ENCODE measurements at regions not wholly inside any gene's neighbourhood (a gene's known extent, or its start where the extent isn't known, plus 50 kb on each side); places are given as distances from the start of the nearest gene placed in this dataset.

DNA sequence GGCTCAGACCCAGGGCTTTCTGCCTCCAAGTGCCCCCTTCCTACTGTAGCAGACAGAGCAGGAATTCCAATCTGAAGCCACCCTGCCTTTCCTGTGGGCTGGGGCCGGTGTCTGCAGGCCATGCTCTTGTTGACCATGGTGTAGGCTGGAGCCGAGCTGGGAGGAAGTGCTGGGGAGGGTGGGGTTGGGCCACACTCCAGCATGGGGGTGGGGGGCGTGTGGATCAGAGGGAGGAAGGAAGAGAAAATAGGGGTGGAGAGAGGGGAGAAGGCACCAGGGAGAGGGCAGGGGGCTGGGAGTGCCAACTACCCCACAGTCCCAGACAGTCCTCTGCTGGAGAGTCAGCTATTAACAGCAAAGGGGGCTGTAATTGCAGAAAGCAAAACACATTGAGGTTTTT is 54.3 kb upstream of the JPH3 start (continued):
- no peak for TF ChIP-seq SUPT20H (IDR thresholded peaks at IDR 0.05; ENCODE audit: borderline replicate concordance, control insufficient read depth, low read depth, low read length)
- no peak for TF ChIP-seq YY1 (IDR thresholded peaks at IDR 0.05; ENCODE audit: low read depth, low read length)
- TF ChIP-seq, protein P1, sequence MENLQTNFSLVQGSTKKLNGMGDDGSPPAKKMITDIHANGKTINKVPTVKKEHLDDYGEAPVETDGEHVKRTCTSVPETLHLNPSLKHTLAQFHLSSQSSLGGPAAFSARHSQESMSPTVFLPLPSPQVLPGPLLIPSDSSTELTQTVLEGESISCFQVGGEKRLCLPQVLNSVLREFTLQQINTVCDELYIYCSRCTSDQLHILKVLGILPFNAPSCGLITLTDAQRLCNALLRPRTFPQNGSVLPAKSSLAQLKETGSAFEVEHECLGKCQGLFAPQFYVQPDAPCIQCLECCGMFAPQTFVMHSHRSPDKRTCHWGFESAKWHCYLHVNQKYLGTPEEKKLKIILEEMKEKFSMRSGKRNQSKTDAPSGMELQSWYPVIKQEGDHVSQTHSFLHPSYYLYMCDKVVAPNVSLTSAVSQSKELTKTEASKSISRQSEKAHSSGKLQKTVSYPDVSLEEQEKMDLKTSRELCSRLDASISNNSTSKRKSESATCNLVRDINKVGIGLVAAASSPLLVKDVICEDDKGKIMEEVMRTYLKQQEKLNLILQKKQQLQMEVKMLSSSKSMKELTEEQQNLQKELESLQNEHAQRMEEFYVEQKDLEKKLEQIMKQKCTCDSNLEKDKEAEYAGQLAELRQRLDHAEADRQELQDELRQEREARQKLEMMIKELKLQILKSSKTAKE (IDR thresholded peaks at IDR 0.05; ENCODE audit: low read depth, poor library complexity, severe bottlenecking): no peak
- TF ChIP-seq, protein P2, sequence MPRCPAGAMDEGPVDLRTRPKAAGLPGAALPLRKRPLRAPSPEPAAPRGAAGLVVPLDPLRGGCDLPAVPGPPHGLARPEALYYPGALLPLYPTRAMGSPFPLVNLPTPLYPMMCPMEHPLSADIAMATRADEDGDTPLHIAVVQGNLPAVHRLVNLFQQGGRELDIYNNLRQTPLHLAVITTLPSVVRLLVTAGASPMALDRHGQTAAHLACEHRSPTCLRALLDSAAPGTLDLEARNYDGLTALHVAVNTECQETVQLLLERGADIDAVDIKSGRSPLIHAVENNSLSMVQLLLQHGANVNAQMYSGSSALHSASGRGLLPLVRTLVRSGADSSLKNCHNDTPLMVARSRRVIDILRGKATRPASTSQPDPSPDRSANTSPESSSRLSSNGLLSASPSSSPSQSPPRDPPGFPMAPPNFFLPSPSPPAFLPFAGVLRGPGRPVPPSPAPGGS (IDR thresholded peaks at IDR 0.05; ENCODE audit: borderline replicate concordance, insufficient read depth, low read depth, low read length, poor library complexity, severe bottlenecking): no peak
- no peak for TF ChIP-seq RFX5 (IDR thresholded peaks at IDR 0.05; ENCODE audit: low read depth, low read length)
- no peak for TF ChIP-seq ZZZ3 (IDR thresholded peaks at IDR 0.05; ENCODE audit: control insufficient read depth, insufficient read length, low read depth)
- no peak for TF ChIP-seq BMI1 (IDR thresholded peaks at IDR 0.05; ENCODE audit: borderline replicate concordance)

DNA sequence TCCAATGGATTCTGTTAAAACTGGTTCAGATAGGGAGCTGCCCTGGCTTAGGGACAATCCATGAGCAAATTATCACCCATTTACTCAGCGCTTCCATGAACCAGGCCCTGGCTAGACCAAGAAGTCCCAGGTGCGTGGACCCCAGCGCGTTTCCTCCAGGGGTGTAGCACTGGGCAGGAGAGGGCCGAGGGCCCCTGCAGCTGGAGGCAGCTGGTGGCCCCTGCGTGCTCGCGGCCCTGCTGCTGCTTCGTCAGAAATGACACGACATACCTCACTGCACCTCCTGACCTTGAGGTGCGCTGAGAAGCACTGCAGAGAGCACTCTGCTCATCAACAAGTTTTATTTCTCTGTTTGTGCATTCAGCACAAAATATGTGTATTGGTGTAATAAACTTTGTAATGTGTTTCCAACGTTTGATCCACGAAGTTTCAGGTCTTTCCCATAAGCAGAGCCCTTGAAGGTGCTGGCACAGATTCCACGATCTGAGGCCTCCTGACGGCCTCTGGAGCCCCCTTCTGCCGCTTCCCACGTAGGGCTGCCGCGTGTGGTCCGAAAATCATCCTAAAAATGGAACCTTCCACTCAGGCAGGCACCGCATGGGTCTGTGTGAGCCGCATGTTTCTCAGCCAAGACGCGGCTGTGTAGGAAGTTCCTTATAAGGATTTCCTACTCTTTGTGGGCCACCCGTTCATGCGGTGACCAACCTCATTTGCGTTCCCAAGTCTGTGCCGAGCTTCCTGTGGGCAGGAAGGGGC is 50.8 kb upstream of the ZCCHC14 start:
- no peaks in the 10 kb centered on the region; the same call in 2 of the 3 replicates for H3K9me3 ChIP-seq (replicated peaks; ENCODE audit: control insufficient read depth, insufficient read depth, low read length)
- FAIRE-seq (no peak), ATAC-seq (no peak), DNase-seq (ENCODE audit: low read depth, low spot score) (no peak)
- H2AFZ ChIP-seq (ENCODE audit: control insufficient read depth, low read depth, low read length): no peak overlapping the region
- 35% methylated on average over 28 of the region's 28 CpGs for WGBS (ENCODE audit: insufficient coverage, insufficient replicate concordance, low lambda C conversion rate, missing lambda C conversion rate)
- intact Hi-C loops (cut with micrococcal nuclease; ENCODE audit: unreplicated experiment) (no loop called here), in situ Hi-C loops (cut with MboI) (no loop called here)
- ChIA-PET CTCF (interaction anchor here (1.0 kb wide), 1 partner anchor 11 kb away, joined by 3 read pairs; no protein-coding TSS in a partner anchor), POLR2A (no interaction called here), SMC1A (ENCODE audit: uncharacterized antibody, unreplicated experiment) (no interaction called here), RAD21 (ENCODE audit: unreplicated experiment) (no interaction called here)
- H3K4me2 ChIP-seq (ENCODE audit: control insufficient read depth, insufficient read depth): no peak overlapping the region
- BruUV-seq (replicated peaks): no TSS peak
- no peak overlapping the region for H3K9ac ChIP-seq (ENCODE audit: control insufficient read depth, insufficient read depth, low read length)
- H3K27me3 ChIP-seq (replicated peaks in 1 of 2; ENCODE audit: control insufficient read depth in 2 of 2, insufficient read depth in 2 of 2, low read length in 1 of 2): peaks cover 3 to 4% of the 10 kb centered on the region in 2 experiments; a peak in 2 of 4 replicates
- H3K79me2 ChIP-seq (ENCODE audit: control insufficient read depth, insufficient read depth, low read length): no peaks in the 10 kb centered on the region
- H4K20me1 ChIP-seq (ENCODE audit: control insufficient read depth, insufficient read depth): no peaks in the 10 kb centered on the region
- no peaks in the 10 kb centered on the region for H3K36me3 ChIP-seq (ENCODE audit: control insufficient read depth in 2 of 2, insufficient read depth in 2 of 2, low read length in 1 of 2)
- no peaks in the 10 kb centered on the region for H3K4me1 ChIP-seq (ENCODE audit: control insufficient read depth, insufficient read depth, low read length)
- no peak overlapping the region for H3K27ac ChIP-seq (ENCODE audit: control insufficient read depth, insufficient read depth)
- H3K4me3 ChIP-seq: no peak overlapping the region
- TF ChIP-seq RBBP5 (conservative IDR thresholded peaks at IDR 0.05) (no peak), ZBTB40 (IDR thresholded peaks at IDR 0.05; ENCODE audit: borderline replicate concordance) (no peak), TCF12 (IDR thresholded peaks at IDR 0.05; ENCODE audit: low read depth, low read length) (no peak), MXI1 (IDR thresholded peaks at IDR 0.05; ENCODE audit: low read depth, low read length) (no peak), HDGF (IDR thresholded peaks at IDR 0.05) (no peak)
- TF ChIP-seq, protein P1 (IDR thresholded peaks at IDR 0.05; ENCODE audit: low read depth, poor library complexity, severe bottlenecking): no peak
